HG03571 (cell line): ENCODE measurements at regions not wholly inside any gene's neighbourhood (a gene's known extent, or its start where the extent isn't known, plus 50 kb on each side); places are given as distances from the start of the nearest gene placed in this dataset.
"Not testable (repeated sequence)": the region's sequence is repeated elsewhere in the genome, so short reads cannot be mapped to it uniquely, and the experiment has no call there.

Source experiments
- ATAC-seq: cut with Tn5 transposase; IDR thresholded peaks from one replicate; pipeline ENCODE4 v1.9.1; 2021; ENCODE audit not compliant: unreplicated experiment

- ATAC-seq = no peak
These were observed 136.5 kb downstream of the ELOVL4 start for GRCh38 chr6:79810871-79811270.

GRCh38 chr6:79810185-79810705 lies 137.1 kb downstream of the ELOVL4 start:
- no peak for ATAC-seq

GRCh38 chr6:79808921-79809320 lies 138.4 kb downstream of the ELOVL4 start:
- no peak for ATAC-seq

GRCh38 chr6:79806661-79807060 lies 140.7 kb downstream of the ELOVL4 start:
- ATAC-seq = not testable (repeated sequence)

GRCh38 chr6:79804732-79805131 lies 142.6 kb downstream of the ELOVL4 start:
- ATAC-seq = no peak

- no peak for ATAC-seq
These were observed 143.4 kb downstream of the ELOVL4 start for GRCh38 chr6:79803917-79804316.

- no peak for ATAC-seq
These were observed 144.6 kb downstream of the ELOVL4 start for GRCh38 chr6:79802657-79803300.

- no peak for ATAC-seq
These were observed 146.0 kb downstream of the ELOVL4 start for GRCh38 chr6:79801362-79801761.

GRCh38 chr6:79798841-79799240 lies 148.5 kb downstream of the ELOVL4 start:
- ATAC-seq = no peak

GRCh38 chr6:79797912-79798311 lies 149.4 kb downstream of the ELOVL4 start:
- no peak for ATAC-seq

GRCh38 chr6:79797163-79797764 lies 150.1 kb downstream of the ELOVL4 start:
- no peak for ATAC-seq

GRCh38 chr6:79796197-79796596 lies 151.2 kb downstream of the ELOVL4 start:
- no peak for ATAC-seq

- ATAC-seq = no peak
These were observed 157.5 kb downstream of the ELOVL4 start for GRCh38 chr6:79789896-79790295.

- no peak for ATAC-seq
These were observed 157.6 kb downstream of the SH3BGRL2 start for GRCh38 chr6:79788756-79789155.

- no peak for ATAC-seq
These were observed 156.5 kb downstream of the SH3BGRL2 start for GRCh38 chr6:79787626-79788025.

GRCh38 chr6:79784395-79784753 lies 153.2 kb downstream of the SH3BGRL2 start:
- no peak for ATAC-seq

GRCh38 chr6:79783670-79784394 lies 152.7 kb downstream of the SH3BGRL2 start:
- no peak for ATAC-seq

- ATAC-seq = no peak
These were observed 151.9 kb downstream of the SH3BGRL2 start for GRCh38 chr6:79782792-79783580.

- ATAC-seq = no peak
These were observed 150.8 kb downstream of the SH3BGRL2 start for GRCh38 chr6:79781916-79782315.

GRCh38 chr6:79780881-79781280 lies 149.8 kb downstream of the SH3BGRL2 start:
- no peak for ATAC-seq

- no peak for ATAC-seq
These were observed 147.7 kb downstream of the SH3BGRL2 start for GRCh38 chr6:79778816-79779215.
